Testis (tissue), 2 donors: ENCODE measurements at regions not wholly inside any gene's neighbourhood (a gene's known extent, or its start where the extent isn't known, plus 50 kb on each side); places are given as distances from the start of the nearest gene placed in this dataset.

Experiments
- POLR2A ChIP-seq: fragments of 450-650 bp; IDR thresholded peaks from one replicate; pipeline ENCODE4 v1.6.1; 2017; ENCODE audit warnings: antibody characterized with exemption, mild to moderate bottlenecking, moderate library complexity
- TF ChIP-seq, protein P1 (sequence below), 3 experiments: fragments of 450-650 bp in 2 of 3; fragments of 200-600 bp in 1 of 3; sonication (generic) in 1 of 3; IDR thresholded peaks; one replicate each; pipeline ENCODE4 v1.5.1; 2016 to 2019; ENCODE audit warnings: antibody characterized with exemption in 3 of 3, mild to moderate bottlenecking in 2 of 3, moderate library complexity in 1 of 3

GRCh38 chr2:195121341-195121740 is 535.7 kb upstream of the SLC39A10 start:
- no peak for TF ChIP-seq POLR2A
- TF ChIP-seq, protein P1, sequence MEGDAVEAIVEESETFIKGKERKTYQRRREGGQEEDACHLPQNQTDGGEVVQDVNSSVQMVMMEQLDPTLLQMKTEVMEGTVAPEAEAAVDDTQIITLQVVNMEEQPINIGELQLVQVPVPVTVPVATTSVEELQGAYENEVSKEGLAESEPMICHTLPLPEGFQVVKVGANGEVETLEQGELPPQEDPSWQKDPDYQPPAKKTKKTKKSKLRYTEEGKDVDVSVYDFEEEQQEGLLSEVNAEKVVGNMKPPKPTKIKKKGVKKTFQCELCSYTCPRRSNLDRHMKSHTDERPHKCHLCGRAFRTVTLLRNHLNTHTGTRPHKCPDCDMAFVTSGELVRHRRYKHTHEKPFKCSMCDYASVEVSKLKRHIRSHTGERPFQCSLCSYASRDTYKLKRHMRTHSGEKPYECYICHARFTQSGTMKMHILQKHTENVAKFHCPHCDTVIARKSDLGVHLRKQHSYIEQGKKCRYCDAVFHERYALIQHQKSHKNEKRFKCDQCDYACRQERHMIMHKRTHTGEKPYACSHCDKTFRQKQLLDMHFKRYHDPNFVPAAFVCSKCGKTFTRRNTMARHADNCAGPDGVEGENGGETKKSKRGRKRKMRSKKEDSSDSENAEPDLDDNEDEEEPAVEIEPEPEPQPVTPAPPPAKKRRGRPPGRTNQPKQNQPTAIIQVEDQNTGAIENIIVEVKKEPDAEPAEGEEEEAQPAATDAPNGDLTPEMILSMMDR (IDR thresholded peaks at IDR 0.05): no peak
